ENCODE measurements at regions not wholly inside any gene's neighbourhood (a gene's known extent, or its start where the extent isn't known, plus 50 kb on each side); places are given as distances from the start of the nearest gene placed in this dataset.
"Not testable (repeated sequence)": the region's sequence is repeated elsewhere in the genome, so short reads cannot be mapped to it uniquely, and the experiment has no call there.

DNA sequence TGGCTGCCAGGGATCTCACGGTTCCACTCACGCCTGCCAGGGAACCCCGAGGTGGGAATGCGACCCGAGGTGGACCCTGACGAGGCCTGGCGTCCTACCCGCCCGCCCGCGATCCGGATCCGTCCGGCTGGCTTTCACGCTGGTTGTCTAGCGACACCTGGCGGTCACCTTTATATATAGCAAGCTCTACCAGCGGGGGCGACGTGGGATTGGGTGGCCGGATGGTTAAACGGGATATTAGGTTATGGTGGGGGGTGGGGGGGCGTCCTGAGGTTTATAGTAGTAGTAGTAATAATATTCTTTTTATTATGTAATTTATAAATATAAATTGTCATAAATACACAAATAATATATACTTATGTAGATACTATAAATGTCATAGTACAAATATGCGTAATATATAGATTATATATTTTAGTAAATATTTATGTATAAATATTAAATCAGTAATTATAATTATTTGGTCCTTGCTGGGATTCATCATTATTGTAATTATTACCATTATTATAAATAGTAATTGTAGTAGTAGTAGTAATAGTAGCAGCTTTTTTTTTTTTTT lies 136.9 kb downstream of the KCNJ12 start:
- TF ChIP-seq CTCF (IDR thresholded peaks at IDR 0.05; ENCODE audit: unreplicated experiment): peak; percentile 81
- Mint-ChIP-seq H3K27me3 (peaks cover 59% of the 10 kb centered on the region), H3K4me3 (ENCODE audit: low read depth) (no peak overlapping the region), H3K9me3 (ENCODE audit: low read depth) (no peaks in the 10 kb centered on the region), H3K4me1 (ENCODE audit: low read depth) (peaks cover 28% of the 10 kb centered on the region), H3K36me3 (ENCODE audit: insufficient read depth) (no peaks in the 10 kb centered on the region), H3K27ac (no peak overlapping the region)
- DNase-seq (ENCODE audit: low spot score, unreplicated experiment): peak; percentile 75

DNA sequence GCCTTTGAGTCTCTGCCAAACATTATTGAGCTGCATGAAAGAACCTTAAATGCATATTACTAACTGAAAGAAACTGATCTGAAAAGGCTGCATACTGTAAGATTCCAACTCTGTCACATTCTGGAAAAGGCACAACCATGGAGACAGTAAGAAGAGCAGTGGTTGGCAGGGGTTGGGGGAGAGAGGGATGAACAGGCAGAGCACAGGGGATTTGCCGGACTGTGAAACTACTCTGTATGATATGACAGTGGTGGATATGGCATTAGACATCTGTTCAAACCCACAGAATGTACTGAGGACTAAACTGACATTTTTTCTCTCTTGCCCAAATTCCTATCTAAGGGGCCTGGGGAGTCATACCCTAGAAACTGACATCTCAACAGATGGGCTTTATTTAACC lies 138.4 kb downstream of the KCNJ12 start:
- H3K4me1 Mint-ChIP-seq (ENCODE audit: low read depth): peaks cover 32% of the 10 kb centered on the region
- not testable (repeated sequence) for H3K27ac Mint-ChIP-seq; DNase-seq (ENCODE audit: low spot score, unreplicated experiment); H3K36me3 Mint-ChIP-seq (ENCODE audit: insufficient read depth); H3K4me3 Mint-ChIP-seq (ENCODE audit: low read depth); H3K9me3 Mint-ChIP-seq (ENCODE audit: low read depth)
- H3K27me3 Mint-ChIP-seq: peaks cover 59% of the 10 kb centered on the region

DNA sequence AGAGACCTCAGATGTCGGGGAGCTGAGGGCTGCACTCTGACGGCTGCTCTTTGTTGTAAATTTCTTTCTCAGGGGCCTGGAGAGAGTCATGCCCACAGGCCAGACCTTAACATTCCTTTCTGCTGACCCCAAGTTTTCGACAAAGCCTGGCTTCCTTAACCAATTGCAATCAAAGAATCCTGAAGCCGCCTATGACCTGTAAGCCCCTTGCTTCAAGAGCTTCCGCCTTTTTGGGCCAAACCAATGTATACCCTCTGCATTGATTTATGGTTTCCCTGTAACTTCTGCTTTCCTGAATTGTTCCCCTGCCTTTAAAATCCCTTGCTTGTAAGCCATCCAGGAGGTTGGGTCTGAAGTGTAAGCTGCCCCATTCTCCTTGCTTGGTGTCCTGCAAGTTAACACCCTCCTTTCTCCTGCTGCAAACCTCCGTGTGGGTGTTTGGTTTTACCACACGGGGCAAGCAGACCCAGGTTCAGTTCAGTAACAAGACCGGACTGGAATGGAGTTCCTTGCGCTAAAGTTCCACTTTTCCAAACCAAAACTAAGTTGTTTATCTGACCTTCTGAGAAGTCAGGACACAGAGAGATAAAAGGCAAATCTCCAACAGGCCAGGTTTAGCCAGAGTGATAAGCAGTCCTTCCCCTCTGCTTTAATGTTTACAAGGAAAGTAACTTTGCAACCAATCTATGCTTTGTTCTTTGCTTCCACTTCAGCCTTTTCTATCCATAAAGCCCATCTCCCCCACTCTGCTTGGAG lies 141.6 kb downstream of the KCNJ12 start:
- H3K4me3 Mint-ChIP-seq (ENCODE audit: low read depth): no peak overlapping the region
- H3K4me1 Mint-ChIP-seq (ENCODE audit: low read depth): peaks cover 19% of the 10 kb centered on the region
- no peak for TF ChIP-seq CTCF (IDR thresholded peaks at IDR 0.05; ENCODE audit: unreplicated experiment)
- DNase-seq (ENCODE audit: low spot score, unreplicated experiment): no peak
- no peaks in the 10 kb centered on the region for H3K36me3 Mint-ChIP-seq (ENCODE audit: insufficient read depth)
- H3K27ac Mint-ChIP-seq: no peak overlapping the region
- H3K9me3 Mint-ChIP-seq (ENCODE audit: low read depth): no peaks in the 10 kb centered on the region
- H3K27me3 Mint-ChIP-seq: peaks cover 53% of the 10 kb centered on the region

- Mint-ChIP-seq H3K4me3 (ENCODE audit: low read depth) (no peak overlapping the region), H3K4me1 (ENCODE audit: low read depth) (peaks cover 10% of the 10 kb centered on the region), H3K36me3 (ENCODE audit: insufficient read depth) (no peaks in the 10 kb centered on the region), H3K27me3 (peaks cover 27% of the 10 kb centered on the region), H3K9me3 (ENCODE audit: low read depth) (no peaks in the 10 kb centered on the region), H3K27ac (no peak overlapping the region)
- TF ChIP-seq CTCF (IDR thresholded peaks at IDR 0.05; ENCODE audit: unreplicated experiment): no peak
- no peak for DNase-seq (ENCODE audit: low spot score, unreplicated experiment)
These were observed 146.7 kb downstream of the KCNJ12 start for GRCh38 chr17:21522755-21523336.

DNA sequence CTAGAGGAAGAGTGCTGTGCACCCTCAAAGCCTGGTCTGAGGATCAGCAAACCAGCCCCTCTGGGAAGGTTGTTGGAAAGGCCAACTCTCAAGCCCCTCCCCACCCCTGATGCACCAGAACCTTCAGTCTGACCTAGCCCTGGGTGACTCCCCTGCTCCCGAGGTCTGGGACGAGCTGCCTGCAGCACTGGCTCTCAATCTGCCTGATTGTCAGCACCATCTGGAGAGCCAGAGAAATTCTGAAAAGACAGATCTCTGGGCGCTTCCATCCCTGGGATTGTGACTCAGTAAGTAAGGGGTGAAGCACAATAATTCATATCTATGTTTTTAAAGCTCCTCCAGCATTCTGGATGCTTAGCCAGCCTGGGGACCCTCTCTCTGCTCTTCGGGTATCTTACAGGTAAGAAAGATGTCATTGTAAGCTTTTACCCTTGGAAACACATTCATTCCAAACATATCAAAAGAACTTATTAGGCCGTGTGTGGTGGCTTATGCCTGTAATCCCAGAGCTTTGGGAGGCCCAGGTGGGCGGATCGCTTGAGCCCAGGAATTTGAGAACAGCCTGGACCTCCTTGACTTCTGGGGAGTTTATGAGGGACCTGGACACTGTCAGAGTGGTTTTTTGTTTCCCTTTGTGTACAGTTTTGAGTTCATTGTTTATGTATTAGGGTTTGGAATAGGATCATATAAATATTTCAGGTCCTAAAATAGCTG lies 147.5 kb downstream of the KCNJ12 start:
- H3K9me3 Mint-ChIP-seq (ENCODE audit: low read depth): no peaks in the 10 kb centered on the region
- H3K4me1 Mint-ChIP-seq (ENCODE audit: low read depth): peaks cover 3% of the 10 kb centered on the region
- H3K27ac Mint-ChIP-seq: no peak overlapping the region
- no peak overlapping the region for H3K4me3 Mint-ChIP-seq (ENCODE audit: low read depth)
- no peak for DNase-seq (ENCODE audit: low spot score, unreplicated experiment)
- peaks cover 22% of the 10 kb centered on the region for H3K27me3 Mint-ChIP-seq
- H3K36me3 Mint-ChIP-seq (ENCODE audit: insufficient read depth): no peaks in the 10 kb centered on the region
- no peak for TF ChIP-seq CTCF (IDR thresholded peaks at IDR 0.05; ENCODE audit: unreplicated experiment)
